GM21576 (cell line): ENCODE measurements at regions not wholly inside any gene's neighbourhood (a gene's known extent, or its start where the extent isn't known, plus 50 kb on each side); places are given as distances from the start of the nearest gene placed in this dataset.
"Not testable (repeated sequence)": the region's sequence is repeated elsewhere in the genome, so short reads cannot be mapped to it uniquely, and the experiment has no call there.

Experiments
- ATAC-seq: cut with Tn5 transposase; IDR thresholded peaks from one replicate; pipeline ENCODE4 v1.9.1; 2021; ENCODE audit warnings: mild to moderate bottlenecking, moderate library complexity; ENCODE audit not compliant: unreplicated experiment

DNA sequence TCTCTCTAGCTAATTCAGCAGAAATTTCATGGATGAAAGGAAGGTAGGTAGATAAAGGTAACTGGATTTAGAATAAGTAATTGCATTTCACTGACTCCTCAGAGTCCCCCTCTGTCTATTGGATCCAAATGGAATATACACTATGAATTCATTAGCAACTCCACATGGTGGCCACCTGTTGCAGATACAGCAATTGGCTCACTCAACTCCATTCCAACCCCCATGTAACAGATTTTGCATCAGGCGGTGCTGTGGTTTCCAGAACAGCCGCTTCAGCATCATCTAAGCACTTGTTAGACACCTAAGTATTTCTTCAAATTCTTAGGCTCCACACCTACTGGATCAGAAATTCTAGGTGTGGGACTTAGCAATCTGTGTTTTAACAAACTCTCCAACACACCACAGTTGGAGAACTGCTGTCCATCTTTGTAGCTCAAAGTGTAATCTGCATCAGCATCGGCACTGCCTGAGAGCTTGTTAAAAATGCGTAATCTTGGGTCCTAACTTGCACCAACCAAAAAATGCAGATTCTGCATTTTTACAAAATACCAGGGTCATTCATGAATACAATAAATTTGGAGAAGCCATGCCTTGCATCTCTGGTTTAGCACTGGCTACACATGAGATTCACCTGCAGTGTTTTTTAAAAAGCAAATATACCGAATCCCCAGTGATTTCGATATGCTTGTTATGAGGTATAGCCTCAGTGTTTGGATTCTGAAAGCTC lies 413.8 kb upstream of the CD180 start:
- ATAC-seq = no peak

DNA sequence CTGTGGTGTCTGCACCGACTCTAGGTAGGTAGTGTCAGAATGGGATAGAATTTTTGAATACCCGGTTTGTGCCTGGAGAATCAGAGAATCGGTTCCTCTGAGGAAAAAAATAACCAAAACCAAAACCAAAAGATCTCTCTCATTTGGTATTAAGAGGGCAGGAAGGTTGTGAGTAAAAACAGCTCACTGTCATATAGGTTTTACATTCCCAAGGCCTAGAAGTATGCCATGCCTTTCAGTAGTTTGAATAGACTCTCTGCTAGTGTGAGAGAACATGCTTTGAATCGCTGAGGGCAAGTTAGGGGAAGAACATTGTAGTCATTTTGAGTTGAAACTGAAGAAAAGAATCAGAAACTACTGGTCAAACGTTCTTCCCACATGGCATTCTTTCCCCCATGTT lies 411.4 kb upstream of the CD180 start:
- no peak for ATAC-seq

GRCh38 chr5:67606586-67606947 lies 410.0 kb upstream of the CD180 start:
- ATAC-seq = no peak

GRCh38 chr5:67605730-67606585 lies 409.4 kb upstream of the CD180 start:
- no peak for ATAC-seq

DNA sequence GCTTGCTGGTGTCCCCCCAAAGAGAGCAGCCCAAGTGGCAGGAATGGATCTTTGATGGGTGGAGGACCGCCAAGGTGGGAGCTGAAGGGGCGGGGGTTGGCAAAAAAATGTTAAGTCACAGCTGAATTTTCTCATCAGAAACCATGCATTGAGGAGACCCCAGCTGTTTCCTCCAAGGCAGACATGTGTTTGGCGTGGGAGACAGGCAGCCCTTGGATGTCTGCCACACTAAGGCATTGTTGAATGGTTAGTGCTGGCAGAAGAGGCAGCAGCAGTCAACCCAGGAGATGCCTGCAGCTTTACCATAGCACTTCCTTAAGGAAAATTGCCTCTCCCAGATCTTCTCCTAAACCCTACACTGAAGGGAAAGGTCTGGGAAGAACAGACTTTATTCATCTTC lies 394.9 kb upstream of the CD180 start:
- no peak for ATAC-seq

- no peak for ATAC-seq
These were observed 391.8 kb upstream of the CD180 start for GRCh38 chr5:67588389-67588788.

DNA sequence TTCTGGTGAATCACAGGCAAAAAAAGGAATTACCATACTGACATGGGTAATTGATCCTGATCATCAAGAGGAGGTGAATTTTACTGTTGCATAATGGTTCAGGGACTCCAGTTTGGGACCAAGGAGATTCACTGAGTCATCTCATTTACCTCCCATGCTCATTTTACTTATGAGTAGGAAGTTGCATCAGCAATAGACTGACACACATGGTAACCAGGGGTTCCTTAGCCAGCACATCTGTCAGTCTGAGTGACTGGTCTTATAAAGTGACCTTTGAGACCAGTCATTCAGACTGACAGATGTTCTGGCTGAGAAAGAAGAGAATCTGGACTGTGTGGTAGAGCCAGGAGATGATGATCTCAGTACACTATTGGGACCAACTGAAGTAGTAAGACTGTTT lies 384.6 kb upstream of the CD180 start:
- no peak for ATAC-seq

DNA sequence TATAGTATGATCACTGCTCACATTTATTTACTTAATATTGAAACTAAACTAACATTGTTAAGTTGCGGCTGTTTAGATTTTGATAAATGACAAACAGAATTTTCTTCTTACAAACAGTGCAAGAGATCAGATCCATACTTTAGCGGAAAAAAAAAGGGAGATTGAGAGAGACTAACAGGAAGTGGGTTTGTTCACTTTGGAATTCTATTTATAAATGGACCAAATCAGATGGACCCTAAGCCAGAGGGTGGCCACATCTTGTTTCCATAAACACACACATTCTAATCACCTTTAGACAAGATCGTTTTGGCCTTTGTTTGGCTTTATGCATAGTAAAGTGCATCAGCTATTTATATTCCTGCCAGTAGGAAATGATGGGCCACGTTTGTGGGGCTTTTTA lies 381.4 kb upstream of the CD180 start:
- no peak for ATAC-seq

DNA sequence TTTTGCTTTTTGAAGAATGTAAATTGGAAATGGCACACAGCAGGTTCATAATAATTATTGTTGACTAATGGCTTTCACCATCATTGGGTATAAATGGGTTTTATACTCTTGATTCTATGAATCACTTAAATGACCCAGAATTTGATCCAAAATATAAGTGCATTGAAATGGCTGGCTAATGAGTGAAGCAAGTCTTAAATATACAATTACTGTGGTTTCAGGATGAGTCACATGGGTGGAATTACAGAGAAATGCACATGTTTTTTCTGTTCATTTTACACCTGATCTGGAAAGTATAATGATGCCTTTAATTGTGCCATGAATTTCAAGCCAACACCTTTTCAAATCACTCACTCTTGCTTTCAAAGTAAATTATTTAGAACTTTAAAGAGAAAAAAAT lies 380.8 kb upstream of the CD180 start:
- no peak for ATAC-seq

- no peak for ATAC-seq
These were observed 379.5 kb upstream of the CD180 start for GRCh38 chr5:67576112-67576511.

- no peak for ATAC-seq
These were observed 378.5 kb upstream of the CD180 start for GRCh38 chr5:67575087-67575486.

DNA sequence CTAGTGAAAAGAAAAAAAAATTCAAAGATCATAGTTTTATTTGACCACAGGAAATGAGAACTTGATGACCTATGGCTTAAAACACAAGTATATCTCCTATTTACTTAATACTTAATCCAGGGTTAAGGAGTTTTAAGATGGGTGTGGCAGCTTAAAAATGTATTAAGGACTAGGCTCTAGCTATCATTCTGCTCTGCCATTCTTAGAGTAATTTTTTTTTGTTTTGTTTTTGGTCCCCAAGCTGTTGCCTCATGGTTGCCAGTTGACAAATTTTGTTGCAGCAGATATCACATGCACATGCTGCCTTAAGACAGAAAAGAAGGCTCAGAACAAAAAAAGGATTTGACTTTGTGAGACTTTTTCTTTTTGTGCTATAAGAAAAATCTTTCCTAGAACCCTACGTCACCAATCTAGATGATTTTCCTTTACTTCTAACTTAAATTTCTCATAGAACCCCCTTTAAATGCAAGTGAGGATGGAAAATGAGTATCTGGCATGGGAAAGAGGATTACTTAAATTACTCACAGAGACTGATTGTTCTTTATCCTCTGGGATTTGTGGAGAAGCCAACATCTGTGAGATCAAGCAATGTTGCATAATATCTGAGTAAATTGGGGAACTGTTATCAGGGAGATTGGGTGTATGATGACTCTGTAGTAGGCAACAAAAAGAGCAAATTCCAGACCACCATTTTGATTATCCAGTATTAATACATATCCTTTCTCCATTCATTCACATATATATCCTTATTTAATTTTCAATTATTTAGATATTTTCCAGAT lies 364.7 kb upstream of the CD180 start:
- no peak for ATAC-seq

GRCh38 chr5:67552773-67553172 lies 356.2 kb upstream of the CD180 start:
- ATAC-seq = no peak

DNA sequence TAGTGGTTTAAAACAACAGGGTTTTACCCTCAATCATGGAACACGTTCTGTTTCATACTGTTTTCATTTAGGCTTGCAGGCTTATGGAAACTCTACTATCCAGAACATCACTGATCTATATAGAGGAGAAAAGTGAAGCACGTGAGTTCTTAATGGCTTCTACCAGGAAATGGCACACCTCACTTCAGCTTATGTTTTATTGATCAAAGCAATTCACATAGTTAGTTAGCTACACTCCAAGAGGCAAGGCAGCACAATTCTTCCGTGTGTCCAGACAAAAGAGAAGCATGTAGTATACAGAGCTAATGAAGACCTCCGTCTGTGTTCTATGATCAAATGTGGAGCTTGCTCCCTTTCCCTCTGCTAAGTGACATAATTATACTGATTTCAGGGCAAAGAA lies 353.3 kb upstream of the CD180 start:
- ATAC-seq = no peak

- ATAC-seq = no peak
These were observed 352.7 kb upstream of the CD180 start for GRCh38 chr5:67549296-67549618.

GRCh38 chr5:67548520-67549295 lies 352.1 kb upstream of the CD180 start:
- no peak for ATAC-seq

- no peak for ATAC-seq
These were observed 351.1 kb upstream of the CD180 start for GRCh38 chr5:67547682-67548081.

DNA sequence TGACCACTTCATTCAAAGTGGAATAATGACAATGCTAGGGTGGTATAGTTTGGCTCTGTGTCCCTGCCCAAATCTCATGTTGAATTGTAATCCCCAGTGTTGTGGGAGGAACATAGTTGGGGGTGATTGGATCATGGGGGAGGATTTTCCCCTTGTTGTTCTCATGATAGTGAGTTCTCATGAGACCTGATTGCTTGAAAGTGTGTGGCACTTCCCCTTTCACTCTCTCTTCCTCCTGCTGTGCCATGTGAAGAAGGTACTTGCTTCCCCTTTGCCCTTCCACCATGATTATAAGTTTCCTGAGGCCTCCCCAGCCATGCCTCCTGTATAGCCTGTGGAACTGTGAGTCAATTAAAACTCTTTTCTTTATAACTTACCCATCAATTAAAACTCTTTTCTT lies 348.3 kb upstream of the CD180 start:
- ATAC-seq = not testable (repeated sequence)

DNA sequence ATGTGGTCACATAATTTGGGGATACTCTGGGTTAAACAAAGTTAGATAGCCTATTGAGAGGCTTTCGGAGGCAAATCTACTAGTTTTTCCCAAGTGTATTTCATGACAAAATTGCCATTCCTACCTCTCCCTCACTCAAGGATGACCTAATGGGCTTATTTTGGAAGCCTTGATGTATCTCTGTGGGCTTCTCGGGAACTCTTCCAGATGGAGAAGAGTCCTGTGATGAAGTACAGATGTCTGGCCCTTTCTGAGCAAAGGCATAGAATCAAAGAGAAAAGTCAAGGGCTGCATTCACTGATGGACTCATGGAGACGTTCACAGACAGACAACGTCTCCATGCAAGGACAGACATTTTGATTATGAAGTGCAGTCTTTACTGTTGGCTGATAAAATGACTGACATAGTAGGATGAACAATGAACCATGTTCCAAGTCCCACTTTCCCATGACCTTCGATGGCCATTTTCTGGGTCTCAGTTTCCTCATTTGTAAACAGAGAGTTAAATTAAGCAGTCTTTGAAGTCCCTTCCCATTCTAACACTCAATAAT lies 347.2 kb upstream of the CD180 start:
- ATAC-seq = no peak

DNA sequence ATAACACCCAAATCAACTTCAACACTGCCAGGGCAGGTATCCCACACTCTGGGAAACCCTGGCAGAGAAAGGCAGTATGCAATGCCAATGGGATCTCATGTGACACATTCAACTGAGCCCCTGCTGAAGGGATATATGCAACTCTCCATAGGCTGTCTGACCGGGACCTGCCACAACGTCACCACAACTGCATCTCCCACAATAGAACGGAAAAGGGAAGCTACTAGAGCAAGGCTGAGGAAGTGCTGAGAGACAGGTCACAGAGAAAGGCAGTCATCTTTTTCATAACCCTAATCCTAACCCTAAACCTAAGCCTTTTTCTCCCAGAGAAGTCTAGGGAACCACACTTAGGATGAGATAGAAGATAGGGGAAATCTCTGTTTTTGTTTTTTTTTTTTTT lies 345.9 kb upstream of the CD180 start:
- no peak for ATAC-seq

- no peak for ATAC-seq
These were observed 345.3 kb upstream of the CD180 start for GRCh38 chr5:67541875-67542274.
